ENCODE measurements at regions not wholly inside any gene's neighbourhood (a gene's known extent, or its start where the extent isn't known, plus 50 kb on each side); places are given as distances from the start of the nearest gene placed in this dataset.

GRCh38 chr5:106085556-106085955 is 1585.2 kb downstream of the EFNA5 start:
- H2BK12ac ChIP-seq (ENCODE audit: insufficient read length, low read depth, low read length): no peak overlapping the region
- no peak overlapping the region for H3K56ac ChIP-seq (ENCODE audit: insufficient read length, low read depth, low read length)
- no peaks in the 10 kb centered on the region for H3K79me2 ChIP-seq (ENCODE audit: insufficient read depth, low read length)
- Mint-ChIP-seq H3K27ac (peak overlapping the region; percentile 94 to 98 (median 96); a peak in 6 of 7 replicates), H3K4me3 (peak overlapping the region in 1 of 2 experiments; percentile 32; a peak in 2 of 5 replicates), H3K36me3 (ENCODE audit: insufficient read depth in 1 of 3, low read depth in 3 of 3) (peaks cover 0 to 5% (median 2%) of the 10 kb centered on the region in 3 experiments; a peak in 2 of 7 replicates), H3K4me1 (peaks cover 47 to 61% of the 10 kb centered on the region in 2 experiments), H3K27me3 (ENCODE audit: low read depth) (no peaks in the 10 kb centered on the region), H3K9me3 (no peaks in the 10 kb centered on the region)
- no peak overlapping the region for H3K18ac ChIP-seq (ENCODE audit: insufficient read length, low read depth, low read length)
- H4K8ac ChIP-seq (replicated peaks; ENCODE audit: insufficient read length, low read depth, low read length): no peak overlapping the region
- no peak overlapping the region for H3K14ac ChIP-seq (ENCODE audit: insufficient read depth, low read length)
- no peak overlapping the region for H4K91ac ChIP-seq (ENCODE audit: insufficient read length, low read depth, low read length)
- no peaks in the 10 kb centered on the region for H3K27me3 ChIP-seq (ENCODE audit: insufficient read depth, low read length)
- H3K27ac ChIP-seq (ENCODE audit: insufficient read length, low read depth, low read length): peak overlapping the region; percentile 74
- no peak overlapping the region for H2BK20ac ChIP-seq (ENCODE audit: low read depth, low read length, poor library complexity, severe bottlenecking)
- H2AFZ ChIP-seq (ENCODE audit: low read length): no peak overlapping the region
- H4K20me1 ChIP-seq (ENCODE audit: control insufficient read depth, insufficient read depth, insufficient read length): no peaks in the 10 kb centered on the region
- H3K23ac ChIP-seq (ENCODE audit: insufficient read length, low read depth, low read length): no peak overlapping the region
- H3K4me1 ChIP-seq (ENCODE audit: insufficient read depth, low read length): peaks cover 10% of the 10 kb centered on the region
- H2AK5ac ChIP-seq (ENCODE audit: insufficient read length, low read length): no peak overlapping the region
- DNase-seq: no peak
- H3K9me3 ChIP-seq (ENCODE audit: control insufficient read depth, low read depth, low read length): no peaks in the 10 kb centered on the region
- H4K5ac ChIP-seq (ENCODE audit: insufficient read length, low read depth, low read length): no peak overlapping the region
- no peak overlapping the region for H3T11ph ChIP-seq (ENCODE audit: low read length)
- no peak overlapping the region for H3K9ac ChIP-seq (ENCODE audit: extremely low read depth, insufficient read length, low read length)
- no peak overlapping the region for H2BK5ac ChIP-seq (ENCODE audit: insufficient read length, low read length)
- no peak overlapping the region for H2BK15ac ChIP-seq (ENCODE audit: low read depth, low read length)
- no peak overlapping the region for H3K4ac ChIP-seq (ENCODE audit: low read depth, low read length)
- WGBS (ENCODE audit: extremely low coverage, insufficient read length, low lambda C conversion rate): no CpG with 5 or more reads among the region's 2 CpGs
- TF ChIP-seq CTCF (conservative IDR thresholded peaks at IDR 0.05): no peak
- H2BK120ac ChIP-seq (ENCODE audit: low read depth, low read length, poor library complexity, severe bottlenecking): peak overlapping the region; percentile 38
- H3K23me2 ChIP-seq (ENCODE audit: insufficient read length, low read depth, low read length, poor library complexity, severe bottlenecking): no peaks in the 10 kb centered on the region
- H3K4me2 ChIP-seq (ENCODE audit: insufficient read depth, insufficient read length, low read length): peak overlapping the region; percentile 37
- no peaks in the 10 kb centered on the region for H3K79me1 ChIP-seq (ENCODE audit: insufficient read depth, low read depth, low read length, poor library complexity, severe bottlenecking)
